ENCODE measurements at regions not wholly inside any gene's neighbourhood (a gene's known extent, or its start where the extent isn't known, plus 50 kb on each side); places are given as distances from the start of the nearest gene placed in this dataset.

- Histone ChIP-seq H3K27me3 (ENCODE audit: insufficient read depth, low read length, poor library complexity) (no peaks in the 10 kb centered on the region), H3K36me3 (ENCODE audit: insufficient read depth, low read length) (no peaks in the 10 kb centered on the region), H3K9ac (ENCODE audit: low read depth, low read length) (no peak overlapping the region), H3K4me2 (ENCODE audit: insufficient read depth, low read length) (no peak overlapping the region), H3K4me1 (ENCODE audit: insufficient read depth, low read length) (no peaks in the 10 kb centered on the region), H3K27ac (ENCODE audit: low read length) (no peak overlapping the region), H2AFZ (ENCODE audit: low read depth, low read length) (no peak overlapping the region), H3K4me3 (ENCODE audit: low read depth in 1 of 2, low read length in 2 of 2) (no peak overlapping the region), H4K20me1 (ENCODE audit: insufficient read depth, low read length) (no peaks in the 10 kb centered on the region), H3K79me2 (ENCODE audit: insufficient read depth, low read length) (no peaks in the 10 kb centered on the region), H3K9me3 (ENCODE audit: insufficient read depth, low read length, severe bottlenecking) (no peaks in the 10 kb centered on the region)
- no peak for TF ChIP-seq EZH2 (IDR thresholded peaks at IDR 0.05; ENCODE audit: borderline replicate concordance, low read depth, low read length, severe bottlenecking)
- TF ChIP-seq, protein P1, sequence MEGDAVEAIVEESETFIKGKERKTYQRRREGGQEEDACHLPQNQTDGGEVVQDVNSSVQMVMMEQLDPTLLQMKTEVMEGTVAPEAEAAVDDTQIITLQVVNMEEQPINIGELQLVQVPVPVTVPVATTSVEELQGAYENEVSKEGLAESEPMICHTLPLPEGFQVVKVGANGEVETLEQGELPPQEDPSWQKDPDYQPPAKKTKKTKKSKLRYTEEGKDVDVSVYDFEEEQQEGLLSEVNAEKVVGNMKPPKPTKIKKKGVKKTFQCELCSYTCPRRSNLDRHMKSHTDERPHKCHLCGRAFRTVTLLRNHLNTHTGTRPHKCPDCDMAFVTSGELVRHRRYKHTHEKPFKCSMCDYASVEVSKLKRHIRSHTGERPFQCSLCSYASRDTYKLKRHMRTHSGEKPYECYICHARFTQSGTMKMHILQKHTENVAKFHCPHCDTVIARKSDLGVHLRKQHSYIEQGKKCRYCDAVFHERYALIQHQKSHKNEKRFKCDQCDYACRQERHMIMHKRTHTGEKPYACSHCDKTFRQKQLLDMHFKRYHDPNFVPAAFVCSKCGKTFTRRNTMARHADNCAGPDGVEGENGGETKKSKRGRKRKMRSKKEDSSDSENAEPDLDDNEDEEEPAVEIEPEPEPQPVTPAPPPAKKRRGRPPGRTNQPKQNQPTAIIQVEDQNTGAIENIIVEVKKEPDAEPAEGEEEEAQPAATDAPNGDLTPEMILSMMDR (IDR thresholded peaks at IDR 0.05; ENCODE audit: borderline replicate concordance, extremely low read depth, low read length, poor library complexity, severe bottlenecking), result no peak
- ATAC-seq (ENCODE audit: insufficient read depth, low read depth) (no peak), DNase-seq (no peak)
Observed at GRCh38 chr20:16917636-16918035, 169.5 kb downstream of the OTOR start.

GRCh38 chr20:16918366-16918765 lies 170.2 kb downstream of the OTOR start:
- Histone ChIP-seq H3K27me3 (ENCODE audit: insufficient read depth, low read length, poor library complexity) (no peaks in the 10 kb centered on the region), H3K4me3 (ENCODE audit: low read depth in 1 of 2, low read length in 2 of 2) (no peak overlapping the region), H3K27ac (ENCODE audit: low read length) (no peak overlapping the region), H3K79me2 (ENCODE audit: insufficient read depth, low read length) (no peaks in the 10 kb centered on the region), H3K9ac (ENCODE audit: low read depth, low read length) (no peak overlapping the region), H3K9me3 (ENCODE audit: insufficient read depth, low read length, severe bottlenecking) (no peaks in the 10 kb centered on the region), H3K4me1 (ENCODE audit: insufficient read depth, low read length) (no peaks in the 10 kb centered on the region), H3K36me3 (ENCODE audit: insufficient read depth, low read length) (no peaks in the 10 kb centered on the region), H3K4me2 (ENCODE audit: insufficient read depth, low read length) (no peak overlapping the region), H4K20me1 (ENCODE audit: insufficient read depth, low read length) (no peaks in the 10 kb centered on the region), H2AFZ (ENCODE audit: low read depth, low read length) (no peak overlapping the region)
- ATAC-seq (ENCODE audit: insufficient read depth, low read depth), result no peak
- no peak for DNase-seq
- no peak for TF ChIP-seq EZH2 (IDR thresholded peaks at IDR 0.05; ENCODE audit: borderline replicate concordance, low read depth, low read length, severe bottlenecking)
- TF ChIP-seq, protein P1 (IDR thresholded peaks at IDR 0.05; ENCODE audit: borderline replicate concordance, extremely low read depth, low read length, poor library complexity, severe bottlenecking), result no peak

- no peak overlapping the region for H3K27ac ChIP-seq (ENCODE audit: low read length)
- H3K4me2 ChIP-seq (ENCODE audit: insufficient read depth, low read length), result no peak overlapping the region
- no peaks in the 10 kb centered on the region for H4K20me1 ChIP-seq (ENCODE audit: insufficient read depth, low read length)
- H3K9me3 ChIP-seq (ENCODE audit: insufficient read depth, low read length, severe bottlenecking), result no peaks in the 10 kb centered on the region
- ATAC-seq (ENCODE audit: insufficient read depth, low read depth) (no peak), DNase-seq (no peak)
- no peaks in the 10 kb centered on the region for H3K4me1 ChIP-seq (ENCODE audit: insufficient read depth, low read length)
- H3K79me2 ChIP-seq (ENCODE audit: insufficient read depth, low read length), result no peaks in the 10 kb centered on the region
- H3K9ac ChIP-seq (ENCODE audit: low read depth, low read length), result no peak overlapping the region
- no peak overlapping the region for H2AFZ ChIP-seq (ENCODE audit: low read depth, low read length)
- H3K27me3 ChIP-seq (ENCODE audit: insufficient read depth, low read length, poor library complexity), result no peaks in the 10 kb centered on the region
- TF ChIP-seq, protein P1 (IDR thresholded peaks at IDR 0.05; ENCODE audit: borderline replicate concordance, extremely low read depth, low read length, poor library complexity, severe bottlenecking), result no peak
- no peak for TF ChIP-seq EZH2 (IDR thresholded peaks at IDR 0.05; ENCODE audit: borderline replicate concordance, low read depth, low read length, severe bottlenecking)
- no peaks in the 10 kb centered on the region for H3K36me3 ChIP-seq (ENCODE audit: insufficient read depth, low read length)
- no peak overlapping the region for H3K4me3 ChIP-seq (ENCODE audit: low read depth in 1 of 2, low read length in 2 of 2)
Observed at GRCh38 chr20:16919841-16920240, 171.7 kb downstream of the OTOR start.

- Histone ChIP-seq H2AFZ (ENCODE audit: low read depth, low read length) (no peak overlapping the region), H4K20me1 (ENCODE audit: insufficient read depth, low read length) (no peaks in the 10 kb centered on the region), H3K4me2 (ENCODE audit: insufficient read depth, low read length) (no peak overlapping the region), H3K27ac (ENCODE audit: low read length) (no peak overlapping the region), H3K9me3 (ENCODE audit: insufficient read depth, low read length, severe bottlenecking) (no peaks in the 10 kb centered on the region), H3K36me3 (ENCODE audit: insufficient read depth, low read length) (no peaks in the 10 kb centered on the region), H3K27me3 (ENCODE audit: insufficient read depth, low read length, poor library complexity) (no peaks in the 10 kb centered on the region), H3K4me3 (ENCODE audit: low read depth in 1 of 2, low read length in 2 of 2) (no peak overlapping the region), H3K9ac (ENCODE audit: low read depth, low read length) (no peak overlapping the region), H3K4me1 (ENCODE audit: insufficient read depth, low read length) (no peaks in the 10 kb centered on the region), H3K79me2 (ENCODE audit: insufficient read depth, low read length) (no peaks in the 10 kb centered on the region)
- ATAC-seq (ENCODE audit: insufficient read depth, low read depth), result no peak
- no peak for DNase-seq
- TF ChIP-seq, protein P1 (IDR thresholded peaks at IDR 0.05; ENCODE audit: borderline replicate concordance, extremely low read depth, low read length, poor library complexity, severe bottlenecking), result no peak
- no peak for TF ChIP-seq EZH2 (IDR thresholded peaks at IDR 0.05; ENCODE audit: borderline replicate concordance, low read depth, low read length, severe bottlenecking)
Observed at GRCh38 chr20:16922834-16923233, 174.7 kb downstream of the OTOR start.

Measured in DND-41 (cell line).